ENCODE measurements at regions not wholly inside any gene's neighbourhood (a gene's known extent, or its start where the extent isn't known, plus 50 kb on each side); places are given as distances from the start of the nearest gene placed in this dataset.

GRCh38 chr1:82451191-82451590 is 650.5 kb downstream of the ADGRL2 start:
- Histone ChIP-seq H3K9me3 (ENCODE audit: control insufficient read depth, insufficient read depth, low read length) (peaks cover 12% of the 10 kb centered on the region), H3K4me3 (ENCODE audit: insufficient read depth, low read depth, low read length) (no peak overlapping the region), H3K14ac (replicated peaks; ENCODE audit: low read depth, low read length) (no peak overlapping the region), H2AK9ac (replicated peaks; ENCODE audit: low read depth, low read length, poor library complexity) (no peak overlapping the region), H3K79me1 (ENCODE audit: low read depth in 1 of 2, low read length in 2 of 2) (no peaks in the 10 kb centered on the region), H2BK15ac (ENCODE audit: low read depth, low read length) (no peak overlapping the region), H4K91ac (ENCODE audit: insufficient read depth, low read depth, low read length) (no peak overlapping the region), H3K4me2 (ENCODE audit: low read depth, low read length) (no peak overlapping the region), H3K4ac (ENCODE audit: low read depth, low read length) (no peak overlapping the region), H2BK5ac (ENCODE audit: low read depth, low read length, poor library complexity, severe bottlenecking) (no peak overlapping the region), H3K27ac (ENCODE audit: insufficient read depth, low read length) (no peak overlapping the region), H3K18ac (ENCODE audit: low read depth, low read length) (no peak overlapping the region), H3K9ac (ENCODE audit: low read depth, low read length) (no peak overlapping the region), H2AK5ac (ENCODE audit: low read depth, low read length) (no peak overlapping the region), H3K27me3 (ENCODE audit: control insufficient read depth, insufficient read depth, low read length) (no peaks in the 10 kb centered on the region), H3K9me1 (ENCODE audit: insufficient read depth, low read length) (no peaks in the 10 kb centered on the region), H3K23ac (ENCODE audit: low read depth, low read length) (no peak overlapping the region), H4K5ac (ENCODE audit: low read depth, low read length) (no peak overlapping the region), H2BK20ac (ENCODE audit: low read depth, low read length) (no peak overlapping the region), H4K8ac (ENCODE audit: low read depth in 2 of 2, low read length in 2 of 2) (no peak overlapping the region), H3K4me1 (ENCODE audit: control insufficient read depth, insufficient read depth, low read length) (no peaks in the 10 kb centered on the region), H4K20me1 (ENCODE audit: insufficient read depth, low read length) (no peaks in the 10 kb centered on the region), H2AFZ (replicated peaks; ENCODE audit: low read length, poor library complexity) (no peak overlapping the region), H2BK120ac (ENCODE audit: low read depth, low read length) (no peak overlapping the region), H3K56ac (ENCODE audit: extremely low read depth, insufficient read depth, low read length) (no peak overlapping the region), H3K36me3 (ENCODE audit: control insufficient read depth, insufficient read depth, low read length) (no peaks in the 10 kb centered on the region)
- ATAC-seq (ENCODE audit: low read depth) (no peak), DNase-seq (no peak)
- no TSS peak for BruUV-seq (replicated peaks)
- dilution Hi-C loops (cut with HindIII; ENCODE audit: low sequenced_read_pairs, unreplicated experiment), result no loop called here
- 90% methylated on average over 2 of the region's 2 CpGs; no CpG with 5 or more reads in 1 of the 2 experiments for WGBS, 2 experiments (ENCODE audit: extremely low coverage in 2 of 2, insufficient read length in 1 of 2)
- CTCF ChIA-PET, result no interaction called here
- POLR2A ChIA-PET (ENCODE audit: unreplicated experiment), result no interaction called here
- in situ Hi-C loops (cut with MboI; ENCODE audit: low sequenced_read_pairs), result no loop called here
- TF ChIP-seq NFE2L2 (IDR thresholded peaks at IDR 0.05; ENCODE audit: low read depth, low read length), result no peak
- TF ChIP-seq MXI1 (IDR thresholded peaks at IDR 0.05; ENCODE audit: borderline replicate concordance, low read depth, low read length), result no peak
- TF ChIP-seq MAFK (IDR thresholded peaks at IDR 0.05; ENCODE audit: low read depth, low read length), result no peak
- TF ChIP-seq BHLHE40 (IDR thresholded peaks at IDR 0.05; ENCODE audit: low read depth, low read length), result no peak
- TF ChIP-seq CHD1 (IDR thresholded peaks at IDR 0.05; ENCODE audit: low read depth, low read length), result no peak
- no peak for TF ChIP-seq MAZ (IDR thresholded peaks at IDR 0.05; ENCODE audit: borderline replicate concordance, low read depth, low read length)
- TF ChIP-seq RAD21 (IDR thresholded peaks at IDR 0.05; ENCODE audit: low read length), result no peak
- TF ChIP-seq RFX5 (IDR thresholded peaks at IDR 0.05; ENCODE audit: low read depth, low read length), result no peak
- TF ChIP-seq, protein P1, sequence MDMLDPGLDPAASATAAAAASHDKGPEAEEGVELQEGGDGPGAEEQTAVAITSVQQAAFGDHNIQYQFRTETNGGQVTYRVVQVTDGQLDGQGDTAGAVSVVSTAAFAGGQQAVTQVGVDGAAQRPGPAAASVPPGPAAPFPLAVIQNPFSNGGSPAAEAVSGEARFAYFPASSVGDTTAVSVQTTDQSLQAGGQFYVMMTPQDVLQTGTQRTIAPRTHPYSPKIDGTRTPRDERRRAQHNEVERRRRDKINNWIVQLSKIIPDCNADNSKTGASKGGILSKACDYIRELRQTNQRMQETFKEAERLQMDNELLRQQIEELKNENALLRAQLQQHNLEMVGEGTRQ (IDR thresholded peaks at IDR 0.05; ENCODE audit: low read depth, low read length), result no peak
- TF ChIP-seq, protein P2, sequence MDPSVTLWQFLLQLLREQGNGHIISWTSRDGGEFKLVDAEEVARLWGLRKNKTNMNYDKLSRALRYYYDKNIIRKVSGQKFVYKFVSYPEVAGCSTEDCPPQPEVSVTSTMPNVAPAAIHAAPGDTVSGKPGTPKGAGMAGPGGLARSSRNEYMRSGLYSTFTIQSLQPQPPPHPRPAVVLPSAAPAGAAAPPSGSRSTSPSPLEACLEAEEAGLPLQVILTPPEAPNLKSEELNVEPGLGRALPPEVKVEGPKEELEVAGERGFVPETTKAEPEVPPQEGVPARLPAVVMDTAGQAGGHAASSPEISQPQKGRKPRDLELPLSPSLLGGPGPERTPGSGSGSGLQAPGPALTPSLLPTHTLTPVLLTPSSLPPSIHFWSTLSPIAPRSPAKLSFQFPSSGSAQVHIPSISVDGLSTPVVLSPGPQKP (IDR thresholded peaks at IDR 0.05; ENCODE audit: borderline replicate concordance, low read depth, low read length), result no peak
- TF ChIP-seq CEBPB (IDR thresholded peaks at IDR 0.05; ENCODE audit: low read depth, low read length), result no peak
- TF ChIP-seq POLR2A (IDR thresholded peaks at IDR 0.05; ENCODE audit: low read depth, low read length), result no peak
- intact Hi-C loops (cut with micrococcal nuclease), result no loop called here
